A549 (cell line): ENCODE measurements at regions not wholly inside any gene's neighbourhood (a gene's known extent, or its start where the extent isn't known, plus 50 kb on each side); places are given as distances from the start of the nearest gene placed in this dataset.

Experiments used
- ATAC-seq, 2 experiments: fragments of 200-7000 bp in 1 of 2; fragments of >200 bp in 1 of 2; cut with Nextera tagmentation in 1 of 2; cut with Tn5 transposase in 1 of 2; 3 replicates each; pipeline versions ENCODE4 v1.8.0 to v1.9.1; 2018 to 2020; ENCODE audit warnings: mild to moderate bottlenecking in 1 of 2, moderate library complexity in 1 of 2
- CTCF ChIA-PET: fragments of 300-600 bp; sonication (Branson Sonifier 250); formaldehyde crosslinking; extraction: SDS; loops from one replicate; lab custom pipeline; 2021; ENCODE audit warnings: antibody characterized with exemption, inconsistent platforms; lab: Yijun Ruan, JAX
- POLR2A ChIA-PET: fragments of 350-600 bp; formaldehyde crosslinking; extraction: SDS; loops from one replicate; lab custom pipeline; 2021; ENCODE audit warnings: antibody characterized with exemption, inconsistent platforms; lab: Yijun Ruan, JAX
- DNase-seq, 2 experiments: peaks; one replicate each; pipeline versions ENCODE4 v3.0.0 to v3.0.0-alpha.2; 2011 to 2016; ENCODE audit warnings: low read depth in 1 of 2, low spot score in 1 of 2
- FAIRE-seq: peaks from 2 replicates; lab custom pipeline; 2011; peaks lifted over from hg19 to GRCh38; lab: Jason Lieb, UNC
- H3K27ac ChIP-seq, 2 experiments: fragments of >200 bp; sonication (Bioruptor Twin); formaldehyde crosslinking; 3 replicates each; pipeline ENCODE4 v1.5.1; 2016 to 2017
- H3K4me1 ChIP-seq: fragments of >200 bp; sonication (Bioruptor Twin); formaldehyde crosslinking; 3 replicates; pipeline ENCODE4 v1.6.1; 2016
- H3K4me2 ChIP-seq: fragments of >200 bp; sonication (Bioruptor Twin); formaldehyde crosslinking; 3 replicates; pipeline ENCODE4 v1.6.1; 2016
- H3K4me3 ChIP-seq: fragments of >200 bp; sonication (Bioruptor Twin); formaldehyde crosslinking; 3 replicates; pipeline ENCODE4 v1.5.1; 2016
- H3K9me3 ChIP-seq: fragments of >200 bp; sonication (Bioruptor Twin); formaldehyde crosslinking; 3 replicates; pipeline ENCODE4 v1.6.1; 2016
- CBX8 ChIP-seq: fragments of 200-600 bp; sonication (generic); IDR thresholded peaks from 2 replicates; pipeline ENCODE4 v1.6.1; 2016
- CEBPB ChIP-seq, 2 experiments: fragments of >200 bp in 1 of 2; sonication (Bioruptor Twin) in 1 of 2; formaldehyde crosslinking in 1 of 2; IDR thresholded peaks; 2 replicates each; pipeline ENCODE4 v1.6.1; 2012 to 2016
- EHF ChIP-seq: fragments of 250-450 bp; sonication (Bioruptor Pico); IDR thresholded peaks from 2 replicates; pipeline ENCODE4 v1.5.0; 2020; ENCODE audit warnings: mild to moderate bottlenecking
- EHMT2 ChIP-seq: fragments of 200-600 bp; sonication (generic); IDR thresholded peaks from 2 replicates; pipeline ENCODE4 v1.6.1; 2016; ENCODE audit warnings: antibody characterized with exemption, low read depth, mild to moderate bottlenecking, moderate library complexity
- ESRRA ChIP-seq: fragments of 150-350 bp; IDR thresholded peaks from 2 replicates; pipeline ENCODE4 v1.6.1; 2014; ENCODE audit warnings: mild to moderate bottlenecking, low read length, borderline replicate concordance
- FOSB ChIP-seq: fragments of 250-450 bp; sonication (Bioruptor Pico); IDR thresholded peaks from 2 replicates; pipeline ENCODE4 v1.5.0; 2020; ENCODE audit warnings: mild to moderate bottlenecking, moderate library complexity
- FOSL2 ChIP-seq, 2 experiments: fragments of 450-650 bp in 1 of 2; fragments of >200 bp in 1 of 2; sonication (Bioruptor Twin) in 1 of 2; formaldehyde crosslinking; IDR thresholded peaks; 2 replicates each; pipeline versions ENCODE4 v1.5.0 to v1.6.1; 2016 to 2020; ENCODE audit warnings: mild to moderate bottlenecking in 1 of 2, moderate library complexity in 1 of 2
- FOXS1 ChIP-seq: fragments of 250-450 bp; sonication (Bioruptor Pico); IDR thresholded peaks from 2 replicates; pipeline ENCODE4 v1.5.0; 2020; ENCODE audit warnings: mild to moderate bottlenecking, moderate library complexity
- HOXB13 ChIP-seq: fragments of 250-450 bp; sonication (Bioruptor Pico); IDR thresholded peaks from 2 replicates; pipeline ENCODE4 v1.5.0; 2020; ENCODE audit warnings: low read depth, mild to moderate bottlenecking, moderate library complexity
- HOXB5 ChIP-seq: fragments of 250-450 bp; sonication (Bioruptor Pico); IDR thresholded peaks from 2 replicates; pipeline ENCODE4 v1.5.0; 2020; ENCODE audit warnings: mild to moderate bottlenecking, moderate library complexity
- JUNB ChIP-seq: fragments of >200 bp; sonication (Bioruptor Twin); formaldehyde crosslinking; IDR thresholded peaks from 2 replicates; pipeline ENCODE4 v1.6.1; 2016
- KDM5A ChIP-seq: fragments of 200-600 bp; sonication (generic); IDR thresholded peaks from 2 replicates; pipeline ENCODE4 v1.6.1; 2016; ENCODE audit warnings: antibody characterized with exemption, mild to moderate bottlenecking
- MYC ChIP-seq: IDR thresholded peaks from 2 replicates; pipeline ENCODE4 v1.6.1; 2012; ENCODE audit warnings: mild to moderate bottlenecking, inconsistent platforms, low read length, improper control_type of control experiment, borderline replicate concordance
- NFE2L2 ChIP-seq: fragments of 150-350 bp; conservative IDR thresholded peaks from 2 replicates; pipeline ENCODE4 v1.6.1; 2014; ENCODE audit warnings: low read length
- POLR2A ChIP-seq: IDR thresholded peaks from 2 replicates; pipeline ENCODE4 v1.6.1; 2012; ENCODE audit warnings: mild to moderate bottlenecking, low read length
- RAD21 ChIP-seq, 2 experiments: fragments of >200 bp in 1 of 2; sonication (Bioruptor Twin) in 1 of 2; formaldehyde crosslinking in 1 of 2; IDR thresholded peaks in 1 of 2; conservative IDR thresholded peaks in 1 of 2; 2 replicates in 1 of 2; 3 replicates in 1 of 2; pipeline ENCODE4 v1.6.1; 2012 to 2018; ENCODE audit warnings: inconsistent platforms in 1 of 2
- RARB ChIP-seq: fragments of 250-450 bp; sonication (Bioruptor Pico); IDR thresholded peaks from 2 replicates; pipeline ENCODE4 v1.8.0; 2021; ENCODE audit warnings: mild to moderate bottlenecking, moderate library complexity
- RCOR1 ChIP-seq: fragments of 150-350 bp; IDR thresholded peaks from 2 replicates; pipeline ENCODE4 v1.6.1; 2014; ENCODE audit warnings: antibody characterized with exemption, low read length, low read depth
- RFX5 ChIP-seq: fragments of 450-650 bp; IDR thresholded peaks from 2 replicates; pipeline ENCODE4 v1.7.1; 2014; ENCODE audit warnings: antibody characterized with exemption, mild to moderate bottlenecking, moderate library complexity
- RNF2 ChIP-seq: fragments of 200-600 bp; sonication (generic); IDR thresholded peaks from 2 replicates; pipeline ENCODE4 v1.6.1; 2016; ENCODE audit warnings: low read depth, mild to moderate bottlenecking, antibody characterized with exemption, moderate library complexity, borderline replicate concordance
- SMC3 ChIP-seq: fragments of >200 bp; sonication (Bioruptor Twin); formaldehyde crosslinking; IDR thresholded peaks from 3 replicates; pipeline ENCODE4 v1.6.1; 2018; ENCODE audit warnings: inconsistent platforms
- TP53 ChIP-seq: fragments of 250-450 bp; sonication (Bioruptor Pico); IDR thresholded peaks from 2 replicates; pipeline ENCODE4 v1.5.0; 2021; ENCODE audit warnings: mild to moderate bottlenecking, moderate library complexity
- ZNF302 ChIP-seq: fragments of 250-450 bp; sonication (Bioruptor Pico); IDR thresholded peaks from 2 replicates; pipeline ENCODE4 v1.9.0; 2021; ENCODE audit warnings: inconsistent platforms, mild to moderate bottlenecking, moderate library complexity
- ZSCAN20 ChIP-seq: fragments of 250-450 bp; sonication (Bioruptor Pico); IDR thresholded peaks from 2 replicates; pipeline ENCODE4 v1.8.0; 2022; ENCODE audit warnings: mild to moderate bottlenecking, moderate library complexity
- WGBS: methylation state at CpG from one replicate; pipeline ENCODE4 v1.1.6; 2017; ENCODE audit errors: missing lambda C conversion rate; 5-methylcytosine and 5-hydroxymethylcytosine counted together
- TF ChIP-seq, protein P1 (sequence below): fragments of 200-600 bp; sonication (generic); IDR thresholded peaks from 2 replicates; pipeline ENCODE4 v1.6.1; 2016; ENCODE audit warnings: antibody characterized with exemption, mild to moderate bottlenecking, moderate library complexity
- TF ChIP-seq, protein P2 (sequence below): fragments of 250-450 bp; sonication (Bioruptor Pico); IDR thresholded peaks from 2 replicates; pipeline ENCODE4 v1.5.0; 2020; ENCODE audit warnings: low read depth, mild to moderate bottlenecking, moderate library complexity
- TF ChIP-seq, protein P3 (sequence below): IDR thresholded peaks from 2 replicates; pipeline ENCODE4 v1.6.1; 2012

- TF ChIP-seq, protein P1, sequence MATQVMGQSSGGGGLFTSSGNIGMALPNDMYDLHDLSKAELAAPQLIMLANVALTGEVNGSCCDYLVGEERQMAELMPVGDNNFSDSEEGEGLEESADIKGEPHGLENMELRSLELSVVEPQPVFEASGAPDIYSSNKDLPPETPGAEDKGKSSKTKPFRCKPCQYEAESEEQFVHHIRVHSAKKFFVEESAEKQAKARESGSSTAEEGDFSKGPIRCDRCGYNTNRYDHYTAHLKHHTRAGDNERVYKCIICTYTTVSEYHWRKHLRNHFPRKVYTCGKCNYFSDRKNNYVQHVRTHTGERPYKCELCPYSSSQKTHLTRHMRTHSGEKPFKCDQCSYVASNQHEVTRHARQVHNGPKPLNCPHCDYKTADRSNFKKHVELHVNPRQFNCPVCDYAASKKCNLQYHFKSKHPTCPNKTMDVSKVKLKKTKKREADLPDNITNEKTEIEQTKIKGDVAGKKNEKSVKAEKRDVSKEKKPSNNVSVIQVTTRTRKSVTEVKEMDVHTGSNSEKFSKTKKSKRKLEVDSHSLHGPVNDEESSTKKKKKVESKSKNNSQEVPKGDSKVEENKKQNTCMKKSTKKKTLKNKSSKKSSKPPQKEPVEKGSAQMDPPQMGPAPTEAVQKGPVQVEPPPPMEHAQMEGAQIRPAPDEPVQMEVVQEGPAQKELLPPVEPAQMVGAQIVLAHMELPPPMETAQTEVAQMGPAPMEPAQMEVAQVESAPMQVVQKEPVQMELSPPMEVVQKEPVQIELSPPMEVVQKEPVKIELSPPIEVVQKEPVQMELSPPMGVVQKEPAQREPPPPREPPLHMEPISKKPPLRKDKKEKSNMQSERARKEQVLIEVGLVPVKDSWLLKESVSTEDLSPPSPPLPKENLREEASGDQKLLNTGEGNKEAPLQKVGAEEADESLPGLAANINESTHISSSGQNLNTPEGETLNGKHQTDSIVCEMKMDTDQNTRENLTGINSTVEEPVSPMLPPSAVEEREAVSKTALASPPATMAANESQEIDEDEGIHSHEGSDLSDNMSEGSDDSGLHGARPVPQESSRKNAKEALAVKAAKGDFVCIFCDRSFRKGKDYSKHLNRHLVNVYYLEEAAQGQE = no peak
- TF ChIP-seq HOXB5 (no peak), FOSB (CRISPR knock-in tag) (no peak)
These were observed 365.8 kb downstream of the FGFR2 start (continued) for GRCh38 chr10:121232494-121232893.

- WGBS = 24% methylated on average over 2 of the region's 2 CpGs
- Histone ChIP-seq H3K4me2 (no peak overlapping the region), H3K27ac (no peak overlapping the region), H3K9me3 (no peaks in the 10 kb centered on the region), H3K4me3 (no peak overlapping the region), H3K4me1 (no peaks in the 10 kb centered on the region)
- CTCF ChIA-PET = interaction anchor here (0.6 kb wide), 1 partner anchor 363 kb away, joined by 3 read pairs; no protein-coding TSS in a partner anchor
- DNase-seq (no peak), FAIRE-seq (no peak), ATAC-seq (no peak)
- POLR2A ChIA-PET = no interaction called here
- TF ChIP-seq NFE2L2 (no peak), RAD21 (conservative IDR thresholded peaks at IDR 0.05 in 1 of 2, IDR thresholded peaks at IDR 0.05 in 1 of 2) (no peak), FOSL2 (IDR thresholded peaks at IDR 0.05) (no peak), FOSL2 (CRISPR knock-in tag; IDR thresholded peaks at IDR 0.05) (no peak), EHMT2 (no peak), POLR2A (no peak), TP53 (no peak), ZNF302 (CRISPR knock-in tag) (no peak), ZSCAN20 (no peak), FOXS1 (CRISPR knock-in tag) (no peak), RNF2 (no peak), ESRRA (no peak), HOXB5 (no peak), RARB (CRISPR knock-in tag) (no peak)
These were observed 362.6 kb downstream of the FGFR2 start for GRCh38 chr10:121235692-121236091.

GRCh38 chr10:121236621-121237020, 361.6 kb downstream of the FGFR2 start:
- ATAC-seq = no peak
- 11% methylated on average over 4 of the region's 4 CpGs for WGBS
- FAIRE-seq = no peak

More at GRCh38 chr10:121236621-121237020, 361.6 kb downstream of the FGFR2 start:
- Histone ChIP-seq H3K4me1 (no peaks in the 10 kb centered on the region), H3K9me3 (no peaks in the 10 kb centered on the region), H3K4me3 (no peak overlapping the region), H3K27ac (no peak overlapping the region), H3K4me2 (no peak overlapping the region)
- DNase-seq = no peak
- ChIA-PET CTCF (no interaction called here), POLR2A (no interaction called here)
- TF ChIP-seq MYC = no peak
- TF ChIP-seq SMC3 = no peak
- no peak for TF ChIP-seq ESRRA
- TF ChIP-seq, protein P2, sequence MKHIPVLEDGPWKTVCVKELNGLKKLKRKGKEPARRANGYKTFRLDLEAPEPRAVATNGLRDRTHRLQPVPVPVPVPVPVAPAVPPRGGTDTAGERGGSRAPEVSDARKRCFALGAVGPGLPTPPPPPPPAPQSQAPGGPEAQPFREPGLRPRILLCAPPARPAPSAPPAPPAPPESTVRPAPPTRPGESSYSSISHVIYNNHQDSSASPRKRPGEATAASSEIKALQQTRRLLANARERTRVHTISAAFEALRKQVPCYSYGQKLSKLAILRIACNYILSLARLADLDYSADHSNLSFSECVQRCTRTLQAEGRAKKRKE = no peak
- TF ChIP-seq CBX8 = no peak
- no peak for TF ChIP-seq RARB (CRISPR knock-in tag)
- TF ChIP-seq, protein P3, sequence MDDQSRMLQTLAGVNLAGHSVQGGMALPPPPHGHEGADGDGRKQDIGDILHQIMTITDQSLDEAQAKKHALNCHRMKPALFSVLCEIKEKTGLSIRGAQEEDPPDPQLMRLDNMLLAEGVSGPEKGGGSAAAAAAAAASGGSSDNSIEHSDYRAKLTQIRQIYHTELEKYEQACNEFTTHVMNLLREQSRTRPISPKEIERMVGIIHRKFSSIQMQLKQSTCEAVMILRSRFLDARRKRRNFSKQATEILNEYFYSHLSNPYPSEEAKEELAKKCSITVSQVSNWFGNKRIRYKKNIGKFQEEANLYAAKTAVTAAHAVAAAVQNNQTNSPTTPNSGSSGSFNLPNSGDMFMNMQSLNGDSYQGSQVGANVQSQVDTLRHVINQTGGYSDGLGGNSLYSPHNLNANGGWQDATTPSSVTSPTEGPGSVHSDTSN = no peak
- TF ChIP-seq RCOR1 = no peak
- TF ChIP-seq KDM5A = no peak
- TF ChIP-seq RFX5 = no peak
- no peak for TF ChIP-seq EHF (CRISPR knock-in tag)
- TF ChIP-seq ZSCAN20 = no peak
- no peak for TF ChIP-seq HOXB13 (CRISPR knock-in tag)
- no peak for TF ChIP-seq CEBPB (IDR thresholded peaks at IDR 0.05)
- no peak for TF ChIP-seq JUNB
- no peak for TF ChIP-seq RAD21 (conservative IDR thresholded peaks at IDR 0.05 in 1 of 2, IDR thresholded peaks at IDR 0.05 in 1 of 2)
